ENCODE measurements at regions not wholly inside any gene's neighbourhood (a gene's known extent, or its start where the extent isn't known, plus 50 kb on each side); places are given as distances from the start of the nearest gene placed in this dataset.
"Not testable (repeated sequence)": the region's sequence is repeated elsewhere in the genome, so short reads cannot be mapped to it uniquely, and the experiment has no call there.

GRCh38 chr2:40032650-40033319 is 253.7 kb upstream of the THUMPD2 start:
- H3K9ac ChIP-seq (ENCODE audit: low read depth in 1 of 2, low read length in 2 of 2): no peak overlapping the region
- no peaks in the 10 kb centered on the region for H3K27me3 ChIP-seq (ENCODE audit: control insufficient read depth in 2 of 2, insufficient read depth in 2 of 2, low read length in 2 of 2)
- H3K4me1 ChIP-seq (ENCODE audit: control insufficient read depth in 2 of 2, insufficient read depth in 2 of 2, low read length in 2 of 2): no peaks in the 10 kb centered on the region
- no peak overlapping the region for H3K27ac ChIP-seq (ENCODE audit: low read depth in 2 of 2, low read length in 2 of 2)
- H3K9me3 ChIP-seq (ENCODE audit: control insufficient read depth in 2 of 2, low read length in 2 of 2): no peaks in the 10 kb centered on the region
- no peak overlapping the region for H3K4me3 ChIP-seq (ENCODE audit: low read length in 2 of 2)
- no peaks in the 10 kb centered on the region for H3K36me3 ChIP-seq (ENCODE audit: control insufficient read depth in 2 of 2, insufficient read depth in 2 of 2, low read length in 2 of 2)

GRCh38 chr2:40030456-40030975 is 251.5 kb upstream of the THUMPD2 start:
- H3K4me3 ChIP-seq (ENCODE audit: low read length in 2 of 2): no peak overlapping the region
- no peaks in the 10 kb centered on the region for H3K36me3 ChIP-seq (ENCODE audit: control insufficient read depth in 2 of 2, insufficient read depth in 2 of 2, low read length in 2 of 2)
- no peak overlapping the region for H3K9ac ChIP-seq (ENCODE audit: low read depth in 1 of 2, low read length in 2 of 2)
- H3K4me1 ChIP-seq (ENCODE audit: control insufficient read depth in 2 of 2, insufficient read depth in 2 of 2, low read length in 2 of 2): no peaks in the 10 kb centered on the region
- no peak overlapping the region for H3K27ac ChIP-seq (ENCODE audit: low read depth in 2 of 2, low read length in 2 of 2)
- H3K9me3 ChIP-seq (ENCODE audit: control insufficient read depth in 2 of 2, low read length in 2 of 2): no peaks in the 10 kb centered on the region
- no peaks in the 10 kb centered on the region for H3K27me3 ChIP-seq (ENCODE audit: control insufficient read depth in 2 of 2, insufficient read depth in 2 of 2, low read length in 2 of 2)

- H3K9ac ChIP-seq (ENCODE audit: low read depth in 1 of 2, low read length in 2 of 2): no peak overlapping the region
- no peaks in the 10 kb centered on the region for H3K27me3 ChIP-seq (ENCODE audit: control insufficient read depth in 2 of 2, insufficient read depth in 2 of 2, low read length in 2 of 2)
- no peaks in the 10 kb centered on the region for H3K36me3 ChIP-seq (ENCODE audit: control insufficient read depth in 2 of 2, insufficient read depth in 2 of 2, low read length in 2 of 2)
- H3K27ac ChIP-seq (ENCODE audit: low read depth in 2 of 2, low read length in 2 of 2): no peak overlapping the region
- no peaks in the 10 kb centered on the region for H3K4me1 ChIP-seq (ENCODE audit: control insufficient read depth in 2 of 2, insufficient read depth in 2 of 2, low read length in 2 of 2)
- H3K4me3 ChIP-seq (ENCODE audit: low read length in 2 of 2): no peak overlapping the region
- no peaks in the 10 kb centered on the region for H3K9me3 ChIP-seq (ENCODE audit: control insufficient read depth in 2 of 2, low read length in 2 of 2)
These were observed 249.9 kb upstream of the THUMPD2 start for GRCh38 chr2:40028792-40029488.

GRCh38 chr2:40027968-40028367 is 248.9 kb upstream of the THUMPD2 start:
- Histone ChIP-seq H3K27ac (ENCODE audit: low read depth in 2 of 2, low read length in 2 of 2) (no peak overlapping the region), H3K9me3 (ENCODE audit: control insufficient read depth in 2 of 2, low read length in 2 of 2) (no peaks in the 10 kb centered on the region), H3K9ac (ENCODE audit: low read depth in 1 of 2, low read length in 2 of 2) (no peak overlapping the region), H3K4me1 (ENCODE audit: control insufficient read depth in 2 of 2, insufficient read depth in 2 of 2, low read length in 2 of 2) (no peaks in the 10 kb centered on the region), H3K4me3 (ENCODE audit: low read length in 2 of 2) (no peak overlapping the region), H3K27me3 (ENCODE audit: control insufficient read depth in 2 of 2, insufficient read depth in 2 of 2, low read length in 2 of 2) (no peaks in the 10 kb centered on the region), H3K36me3 (ENCODE audit: control insufficient read depth in 2 of 2, insufficient read depth in 2 of 2, low read length in 2 of 2) (no peaks in the 10 kb centered on the region)

- not testable (repeated sequence) for H3K9me3 ChIP-seq (ENCODE audit: control insufficient read depth in 2 of 2, low read length in 2 of 2); H3K4me3 ChIP-seq (ENCODE audit: low read length in 2 of 2); H3K27ac ChIP-seq (ENCODE audit: low read depth in 2 of 2, low read length in 2 of 2); H3K9ac ChIP-seq (ENCODE audit: low read depth in 1 of 2, low read length in 2 of 2); H3K27me3 ChIP-seq (ENCODE audit: control insufficient read depth in 2 of 2, insufficient read depth in 2 of 2, low read length in 2 of 2); H3K4me1 ChIP-seq (ENCODE audit: control insufficient read depth in 2 of 2, insufficient read depth in 2 of 2, low read length in 2 of 2); H3K36me3 ChIP-seq (ENCODE audit: control insufficient read depth in 2 of 2, insufficient read depth in 2 of 2, low read length in 2 of 2)
These were observed 246.2 kb upstream of the THUMPD2 start for GRCh38 chr2:40025276-40025675.

- Histone ChIP-seq H3K36me3 (ENCODE audit: control insufficient read depth in 2 of 2, insufficient read depth in 2 of 2, low read length in 2 of 2) (no peaks in the 10 kb centered on the region), H3K9me3 (ENCODE audit: control insufficient read depth in 2 of 2, low read length in 2 of 2) (no peaks in the 10 kb centered on the region), H3K4me1 (ENCODE audit: control insufficient read depth in 2 of 2, insufficient read depth in 2 of 2, low read length in 2 of 2) (no peaks in the 10 kb centered on the region), H3K9ac (ENCODE audit: low read depth in 1 of 2, low read length in 2 of 2) (no peak overlapping the region), H3K27me3 (ENCODE audit: control insufficient read depth in 2 of 2, insufficient read depth in 2 of 2, low read length in 2 of 2) (no peaks in the 10 kb centered on the region), H3K27ac (ENCODE audit: low read depth in 2 of 2, low read length in 2 of 2) (no peak overlapping the region), H3K4me3 (ENCODE audit: low read length in 2 of 2) (no peak overlapping the region)
These were observed 241.9 kb upstream of the THUMPD2 start for GRCh38 chr2:40020997-40021396.

- Histone ChIP-seq H3K9me3 (ENCODE audit: control insufficient read depth in 2 of 2, low read length in 2 of 2) (no peaks in the 10 kb centered on the region), H3K4me3 (ENCODE audit: low read length in 2 of 2) (no peak overlapping the region)
These were observed 237.3 kb upstream of the THUMPD2 start for GRCh38 chr2:40016151-40016885.

GRCh38 chr2:40013962-40014361 is 234.9 kb upstream of the THUMPD2 start:
- H3K27me3 ChIP-seq (ENCODE audit: control insufficient read depth in 2 of 2, insufficient read depth in 2 of 2, low read length in 2 of 2); H3K4me1 ChIP-seq (ENCODE audit: control insufficient read depth in 2 of 2, insufficient read depth in 2 of 2, low read length in 2 of 2); H3K4me3 ChIP-seq (ENCODE audit: low read length in 2 of 2); H3K9me3 ChIP-seq (ENCODE audit: control insufficient read depth in 2 of 2, low read length in 2 of 2); H3K27ac ChIP-seq (ENCODE audit: low read depth in 2 of 2, low read length in 2 of 2); H3K9ac ChIP-seq (ENCODE audit: low read depth in 1 of 2, low read length in 2 of 2); H3K36me3 ChIP-seq (ENCODE audit: control insufficient read depth in 2 of 2, insufficient read depth in 2 of 2, low read length in 2 of 2): not testable (repeated sequence)

More at GRCh38 chr2:40016151-40016885, 237.3 kb upstream of the THUMPD2 start:
- H3K36me3 ChIP-seq (ENCODE audit: control insufficient read depth in 2 of 2, insufficient read depth in 2 of 2, low read length in 2 of 2): no peaks in the 10 kb centered on the region
- H3K9ac ChIP-seq (ENCODE audit: low read depth in 1 of 2, low read length in 2 of 2): no peak overlapping the region
- no peaks in the 10 kb centered on the region for H3K4me1 ChIP-seq (ENCODE audit: control insufficient read depth in 2 of 2, insufficient read depth in 2 of 2, low read length in 2 of 2)
- no peak overlapping the region for H3K27ac ChIP-seq (ENCODE audit: low read depth in 2 of 2, low read length in 2 of 2)
- H3K27me3 ChIP-seq (ENCODE audit: control insufficient read depth in 2 of 2, insufficient read depth in 2 of 2, low read length in 2 of 2): no peaks in the 10 kb centered on the region

GRCh38 chr2:40004336-40004735 is 225.3 kb upstream of the THUMPD2 start:
- H3K36me3 ChIP-seq (ENCODE audit: control insufficient read depth in 2 of 2, insufficient read depth in 2 of 2, low read length in 2 of 2): no peaks in the 10 kb centered on the region
- H3K9me3 ChIP-seq (ENCODE audit: control insufficient read depth in 2 of 2, low read length in 2 of 2): no peaks in the 10 kb centered on the region
- no peak overlapping the region for H3K27ac ChIP-seq (ENCODE audit: low read depth in 2 of 2, low read length in 2 of 2)
- H3K4me1 ChIP-seq (ENCODE audit: control insufficient read depth in 2 of 2, insufficient read depth in 2 of 2, low read length in 2 of 2): no peaks in the 10 kb centered on the region
- H3K9ac ChIP-seq (ENCODE audit: low read depth in 1 of 2, low read length in 2 of 2): no peak overlapping the region
- no peak overlapping the region for H3K4me3 ChIP-seq (ENCODE audit: low read length in 2 of 2)
- no peaks in the 10 kb centered on the region for H3K27me3 ChIP-seq (ENCODE audit: control insufficient read depth in 2 of 2, insufficient read depth in 2 of 2, low read length in 2 of 2)

- Histone ChIP-seq H3K9me3 (ENCODE audit: control insufficient read depth in 2 of 2, low read length in 2 of 2) (no peaks in the 10 kb centered on the region), H3K4me3 (ENCODE audit: low read length in 2 of 2) (no peak overlapping the region), H3K36me3 (ENCODE audit: control insufficient read depth in 2 of 2, insufficient read depth in 2 of 2, low read length in 2 of 2) (no peaks in the 10 kb centered on the region), H3K27me3 (ENCODE audit: control insufficient read depth in 2 of 2, insufficient read depth in 2 of 2, low read length in 2 of 2) (no peaks in the 10 kb centered on the region), H3K9ac (ENCODE audit: low read depth in 1 of 2, low read length in 2 of 2) (no peak overlapping the region), H3K27ac (ENCODE audit: low read depth in 2 of 2, low read length in 2 of 2) (no peak overlapping the region), H3K4me1 (ENCODE audit: control insufficient read depth in 2 of 2, insufficient read depth in 2 of 2, low read length in 2 of 2) (no peaks in the 10 kb centered on the region)
These were observed 223.3 kb upstream of the THUMPD2 start for GRCh38 chr2:40002339-40002738.

Measured in mucosa of rectum (tissue), 2 donors.